ENCODE measurements at regions not wholly inside any gene's neighbourhood (a gene's known extent, or its start where the extent isn't known, plus 50 kb on each side); places are given as distances from the start of the nearest gene placed in this dataset.

GRCh38 chr10:57867241-57867640, 400.5 kb downstream of the IPMK start:
- no peak for TF ChIP-seq CTCF (conservative IDR thresholded peaks at IDR 0.05; ENCODE audit: low read length)
- no peak for TF ChIP-seq EZH2phosphoT487 (IDR thresholded peaks at IDR 0.05; ENCODE audit: borderline replicate concordance, low read depth, low read length)
